ENCODE measurements at regions not wholly inside any gene's neighbourhood (a gene's known extent, or its start where the extent isn't known, plus 50 kb on each side); places are given as distances from the start of the nearest gene placed in this dataset.
A peak's percentile ranks its signal among the peaks of the same experiment; 100 is the strongest.

- no peak for DNase-seq (ENCODE audit: low spot score)
These were observed 132.7 kb upstream of the JAG1 start for GRCh38 chr20:10806539-10806938.

GRCh38 chr20:10807013-10807412 lies 133.2 kb upstream of the JAG1 start:
- no peak for DNase-seq (ENCODE audit: low spot score)

GRCh38 chr20:10812759-10813327 lies 139.0 kb upstream of the JAG1 start:
- no peak for DNase-seq (ENCODE audit: low spot score)

GRCh38 chr20:10823585-10823984 lies 149.8 kb upstream of the JAG1 start:
- DNase-seq (ENCODE audit: low spot score), result no peak

GRCh38 chr20:10824750-10825500 lies 151.1 kb upstream of the JAG1 start:
- DNase-seq (ENCODE audit: low spot score), result no peak

GRCh38 chr20:10826111-10826510 lies 152.3 kb upstream of the JAG1 start:
- no peak for DNase-seq (ENCODE audit: low spot score)

- DNase-seq (ENCODE audit: low spot score), result no peak
These were observed 154.4 kb upstream of the JAG1 start for GRCh38 chr20:10828180-10828579.

GRCh38 chr20:10832141-10832540 lies 158.3 kb upstream of the JAG1 start:
- DNase-seq (ENCODE audit: low spot score), result no peak

- no peak for DNase-seq (ENCODE audit: low spot score)
These were observed 164.1 kb upstream of the JAG1 start for GRCh38 chr20:10837901-10838300.

GRCh38 chr20:10842116-10842515 lies 168.3 kb upstream of the JAG1 start:
- no peak for DNase-seq (ENCODE audit: low spot score)

GRCh38 chr20:10843146-10843711 lies 169.4 kb upstream of the JAG1 start:
- no peak for DNase-seq (ENCODE audit: low spot score)

- no peak for DNase-seq (ENCODE audit: low spot score)
These were observed 173.0 kb upstream of the JAG1 start for GRCh38 chr20:10846766-10847165.

GRCh38 chr20:10848810-10849370 lies 175.1 kb upstream of the JAG1 start:
- DNase-seq (ENCODE audit: low spot score), result no peak

GRCh38 chr20:10853176-10853575 lies 179.4 kb upstream of the JAG1 start:
- no peak for DNase-seq (ENCODE audit: low spot score)

- DNase-seq (ENCODE audit: low spot score), result no peak
These were observed 179.9 kb upstream of the JAG1 start for GRCh38 chr20:10853731-10854130.

GRCh38 chr20:10854976-10855375 lies 181.2 kb upstream of the JAG1 start:
- DNase-seq (ENCODE audit: low spot score), result no peak

GRCh38 chr20:10855778-10856177 lies 182.0 kb upstream of the JAG1 start:
- DNase-seq (ENCODE audit: low spot score), result no peak

- DNase-seq (ENCODE audit: low spot score), result no peak
These were observed 182.6 kb upstream of the JAG1 start for GRCh38 chr20:10856237-10857015.

GRCh38 chr20:10857352-10858070 lies 183.7 kb upstream of the JAG1 start:
- no peak for DNase-seq (ENCODE audit: low spot score)

- DNase-seq (ENCODE audit: low spot score), result peak; percentile 7
These were observed 187.3 kb upstream of the JAG1 start for GRCh38 chr20:10861090-10861489.

GRCh38 chr20:10861619-10862018 lies 187.8 kb upstream of the JAG1 start:
- no peak for DNase-seq (ENCODE audit: low spot score)
